Uterus (tissue), 3 donors: ENCODE measurements at regions not wholly inside any gene's neighbourhood (a gene's known extent, or its start where the extent isn't known, plus 50 kb on each side); places are given as distances from the start of the nearest gene placed in this dataset.

Experiments
- DNase-seq, 2 donors: peaks; one replicate each; pipeline ENCODE4 v3.0.0-alpha.2; 2019 to 2020
- H3K27ac ChIP-seq, 2 donors: fragments of 200-600 bp; sonication (generic); 1 replicate in 1 of 2; 2 replicates in 1 of 2; pipeline ENCODE4 v1.5.1; 2016 to 2018
- H3K27me3 ChIP-seq, 2 donors: fragments of 200-600 bp; sonication (generic); one replicate each; pipeline ENCODE4 v1.5.1; 2018 to 2019; ENCODE audit warnings: control low read depth in 1 of 2
- H3K36me3 ChIP-seq, 2 donors: fragments of 200-600 bp; sonication (generic); one replicate each; pipeline ENCODE4 v1.5.1; 2019; ENCODE audit warnings: control low read depth in 1 of 2
- H3K4me1 ChIP-seq, 2 donors: fragments of 200-600 bp; sonication (generic); one replicate each; pipeline ENCODE4 v1.5.1; 2018 to 2019; ENCODE audit warnings: control low read depth in 1 of 2
- H3K4me3 ChIP-seq, 2 donors: fragments of 200-600 bp; sonication (generic); 1 replicate in 1 of 2; 2 replicates in 1 of 2; pipeline ENCODE4 v1.5.1; 2018 to 2019; ENCODE audit warnings: mild to moderate bottlenecking in 1 of 2
- H3K9me3 ChIP-seq, 2 donors: fragments of 200-600 bp; sonication (generic); one replicate each; pipeline ENCODE4 v1.5.1; 2019; ENCODE audit warnings: control low read depth in 1 of 2
- CTCF ChIP-seq, 4 experiments: fragments of 200-600 bp in 2 of 4; fragments of 450-650 bp in 2 of 4; sonication (generic) in 2 of 4; IDR thresholded peaks; one replicate each; pipeline ENCODE4 v1.5.1; 2016 to 2019; ENCODE audit warnings: antibody characterized with exemption in 4 of 4, mild to moderate bottlenecking in 2 of 4, moderate library complexity in 1 of 4
- POLR2A ChIP-seq, 2 donors: fragments of 450-650 bp; IDR thresholded peaks; one replicate each; pipeline ENCODE4 v1.6.1; 2016; ENCODE audit warnings: antibody characterized with exemption in 2 of 2, mild to moderate bottlenecking in 1 of 2, moderate library complexity in 1 of 2
- intact Hi-C: fragments of 100-400 bp; cut with DNase I; formaldehyde crosslinking; loops from one replicate; pipeline ENCODE4 v1.15.1; 2023; ENCODE audit warnings: low total_unique reads
- donor health status: DM: yes; HTN: yes; CAD: no.

GRCh38 chr1:87950369-87950768, 621.7 kb downstream of the LMO4 start:
- no peaks in the 10 kb centered on the region for H3K27me3 ChIP-seq
- DNase-seq = no peak
- no peaks in the 10 kb centered on the region for H3K4me1 ChIP-seq
- intact Hi-C loops = no loop called here
- TF ChIP-seq CTCF (IDR thresholded peaks at IDR 0.05) (no peak), POLR2A (IDR thresholded peaks at IDR 0.05) (no peak)
- no peak overlapping the region for H3K4me3 ChIP-seq
- no peaks in the 10 kb centered on the region for H3K9me3 ChIP-seq
- H3K36me3 ChIP-seq = no peaks in the 10 kb centered on the region
- no peak overlapping the region for H3K27ac ChIP-seq

DNA sequence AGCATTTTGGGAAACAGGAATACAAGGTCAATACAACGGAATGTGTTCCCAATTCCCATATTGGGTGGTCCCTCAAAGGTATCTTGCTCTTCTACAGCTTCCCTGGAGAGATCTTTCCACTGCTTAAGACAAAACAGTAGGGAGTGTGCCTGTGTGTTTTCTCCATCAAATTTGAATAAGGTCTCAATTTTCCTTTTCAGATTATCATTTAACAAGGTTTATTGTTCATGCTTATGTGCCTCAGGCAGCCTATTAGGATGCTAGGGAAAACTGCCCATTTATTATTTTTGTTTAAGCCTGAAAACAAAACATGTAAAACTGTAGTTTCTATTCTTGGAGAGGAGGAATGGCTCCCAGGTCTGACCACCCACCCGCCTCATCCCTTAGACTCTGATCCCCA, 622.7 kb downstream of the LMO4 start:
- TF ChIP-seq CTCF (IDR thresholded peaks at IDR 0.05) (no peak), POLR2A (IDR thresholded peaks at IDR 0.05) (no peak)
- Histone ChIP-seq H3K4me3 (no peak overlapping the region), H3K36me3 (no peaks in the 10 kb centered on the region), H3K9me3 (no peaks in the 10 kb centered on the region), H3K27ac (no peak overlapping the region), H3K4me1 (no peaks in the 10 kb centered on the region), H3K27me3 (no peaks in the 10 kb centered on the region)
- intact Hi-C loops = no loop called here
- DNase-seq = no peak

DNA sequence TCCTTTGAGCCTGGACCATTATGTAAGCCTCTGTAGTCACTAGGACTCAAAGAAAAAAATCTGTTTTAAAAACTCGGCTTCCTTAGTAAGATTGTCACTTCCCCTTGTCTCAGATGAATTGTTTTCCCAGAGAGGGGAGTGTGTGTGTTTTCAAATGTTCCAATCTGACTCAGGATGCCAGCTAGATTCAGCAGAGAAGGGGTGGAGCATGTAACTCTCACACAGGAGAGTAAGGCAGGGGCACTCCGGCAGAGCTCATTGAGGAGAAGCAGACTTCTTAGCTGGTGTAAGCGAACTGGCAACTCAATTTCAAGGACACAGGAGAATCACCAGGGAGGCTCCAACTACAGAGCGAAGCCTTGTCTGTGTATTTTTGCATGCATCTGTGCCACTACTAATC, 623.2 kb downstream of the LMO4 start:
- no peak overlapping the region for H3K4me3 ChIP-seq
- no peak for TF ChIP-seq CTCF (IDR thresholded peaks at IDR 0.05)
- no peaks in the 10 kb centered on the region for H3K36me3 ChIP-seq
- no peak for DNase-seq
- no peaks in the 10 kb centered on the region for H3K4me1 ChIP-seq
- H3K9me3 ChIP-seq = no peaks in the 10 kb centered on the region
- intact Hi-C loops = no loop called here
- no peaks in the 10 kb centered on the region for H3K27me3 ChIP-seq
- H3K27ac ChIP-seq = no peak overlapping the region

GRCh38 chr1:87953121-87953520, 624.4 kb downstream of the LMO4 start:
- intact Hi-C loops = no loop called here
- no peak for DNase-seq
- no peak for TF ChIP-seq POLR2A (IDR thresholded peaks at IDR 0.05)
- no peak for TF ChIP-seq CTCF (IDR thresholded peaks at IDR 0.05)

DNA sequence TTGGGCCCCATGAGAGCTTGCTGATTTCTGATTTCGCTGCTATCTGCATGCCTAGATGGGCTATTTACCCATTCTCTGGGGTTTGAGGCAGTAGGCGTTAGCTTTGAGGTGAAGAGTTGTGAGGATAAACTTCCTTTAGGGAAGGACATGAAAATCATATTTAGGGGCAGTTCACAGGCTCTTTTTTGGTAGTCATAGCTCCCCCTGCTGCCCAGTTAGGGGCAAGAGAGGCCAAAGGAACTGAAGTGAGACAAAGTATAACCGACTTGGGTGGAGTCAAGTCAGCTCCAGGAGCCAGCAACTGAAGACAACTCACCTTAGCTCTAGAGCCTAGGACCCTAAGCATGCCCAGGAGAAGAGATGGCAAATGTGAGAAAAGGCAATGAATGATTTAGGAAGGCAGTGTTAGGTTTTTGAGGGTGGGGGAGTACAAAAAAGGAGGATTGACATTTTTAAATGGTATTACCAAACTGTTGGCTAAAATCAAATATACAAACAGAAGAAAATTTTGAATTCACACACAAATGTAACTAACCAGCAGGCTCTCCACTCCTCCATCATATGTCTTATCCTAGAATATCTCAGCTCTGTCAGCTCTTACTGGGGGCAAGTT, 625.2 kb downstream of the LMO4 start:
- Histone ChIP-seq H3K9me3 (no peaks in the 10 kb centered on the region), H3K36me3 (no peaks in the 10 kb centered on the region), H3K27me3 (no peaks in the 10 kb centered on the region), H3K4me1 (no peaks in the 10 kb centered on the region), H3K27ac (no peak overlapping the region), H3K4me3 (no peak overlapping the region)
- intact Hi-C loops = no loop called here
- peak; percentile 65 to 74 (median 68) for TF ChIP-seq CTCF (IDR thresholded peaks at IDR 0.05)
- no peak for TF ChIP-seq POLR2A (IDR thresholded peaks at IDR 0.05)
- peak; percentile 61 to 64 for DNase-seq

More at GRCh38 chr1:87953121-87953520, 624.4 kb downstream of the LMO4 start:
- H3K9me3 ChIP-seq = no peaks in the 10 kb centered on the region
- no peaks in the 10 kb centered on the region for H3K4me1 ChIP-seq
- no peaks in the 10 kb centered on the region for H3K36me3 ChIP-seq
- no peaks in the 10 kb centered on the region for H3K27me3 ChIP-seq
- H3K4me3 ChIP-seq = no peak overlapping the region
- no peak overlapping the region for H3K27ac ChIP-seq
